Fibroblast of skin of back (primary cell): ENCODE measurements at regions not wholly inside any gene's neighbourhood (a gene's known extent, or its start where the extent isn't known, plus 50 kb on each side); places are given as distances from the start of the nearest gene placed in this dataset.
A peak's percentile ranks its signal among the peaks of the same experiment; 100 is the strongest.
"Not testable (repeated sequence)": the region's sequence is repeated elsewhere in the genome, so short reads cannot be mapped to it uniquely, and the experiment has no call there.

ENCODE experiments used
- DNase-seq: peaks from one replicate; pipeline ENCODE4 v3.0.0-alpha.2; 2013

- DNase-seq, result no peak
Observed at GRCh38 chr5:142542078-142542477, 143.8 kb downstream of the FGF1 start.

GRCh38 chr5:142540922-142541422 is 144.9 kb downstream of the FGF1 start:
- peak; percentile 93 for DNase-seq

DNA sequence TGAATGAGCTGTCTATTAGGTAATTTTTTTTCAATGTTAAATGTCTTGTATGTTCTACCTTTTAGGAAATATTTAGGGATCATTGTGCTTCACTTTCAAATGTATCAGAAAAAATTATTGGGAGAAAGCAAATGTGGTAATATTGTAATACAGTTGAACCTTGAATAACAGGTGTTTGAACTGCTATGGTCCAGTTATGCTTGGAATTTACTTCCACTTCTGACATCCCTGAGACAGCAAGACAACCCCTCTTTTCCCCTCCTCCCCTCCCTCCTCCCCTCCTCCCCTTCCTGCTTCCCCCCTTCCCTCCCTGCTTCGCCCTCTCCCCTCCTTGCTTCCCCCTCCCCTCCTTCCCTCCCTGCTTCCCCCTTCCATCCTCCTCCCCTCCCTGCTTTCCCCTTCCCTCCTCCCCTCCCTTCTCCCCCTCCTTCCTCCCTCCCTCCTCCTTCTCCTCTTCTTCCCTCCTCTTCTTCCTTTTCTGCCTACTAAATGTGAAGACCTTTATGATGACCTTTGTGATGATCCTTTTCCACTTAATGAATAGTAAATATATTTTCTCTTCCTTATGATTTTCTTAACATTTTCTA is 146.6 kb downstream of the FGF1 start:
- DNase-seq, result no peak

DNA sequence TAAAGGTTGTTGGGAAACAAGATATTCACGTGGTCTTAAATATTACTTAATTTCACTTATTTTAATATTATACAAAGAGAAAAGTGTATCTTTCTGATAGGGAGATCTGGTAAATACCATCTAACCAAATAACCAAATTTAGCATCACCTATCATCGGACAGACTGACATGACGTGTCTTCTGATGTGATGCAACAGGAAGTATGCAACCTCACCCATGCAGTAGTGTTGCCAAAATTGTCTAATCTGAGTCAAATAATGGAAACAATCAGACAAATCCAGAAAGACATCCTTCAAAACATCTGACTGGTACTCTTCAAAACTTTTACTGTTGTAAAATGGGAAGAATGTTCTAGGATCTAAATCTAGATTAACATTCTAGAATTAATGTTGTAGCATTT is 148.0 kb downstream of the FGF1 start:
- DNase-seq, result no peak

DNA sequence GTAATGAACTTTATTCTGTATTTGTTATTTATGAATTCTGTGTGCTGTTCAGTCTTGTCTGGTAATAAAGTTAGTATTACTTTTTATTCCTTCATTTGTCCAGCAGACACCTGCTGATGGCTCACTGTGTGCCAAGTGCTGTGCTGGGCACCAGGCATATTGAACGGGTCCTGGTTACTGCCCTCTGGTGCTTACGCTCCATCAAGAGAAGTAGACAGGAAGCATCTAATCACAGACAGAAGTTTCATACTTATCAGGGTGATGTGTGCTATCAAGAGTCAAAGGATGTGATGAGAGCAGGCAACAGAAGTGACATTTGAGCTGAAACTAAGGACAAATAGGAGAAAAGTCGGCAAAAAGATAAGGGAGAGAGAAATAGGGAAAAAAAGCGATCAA is 153.1 kb downstream of the FGF1 start:
- DNase-seq, result no peak

GRCh38 chr5:142531977-142532780 is 153.7 kb downstream of the FGF1 start:
- DNase-seq, result no peak

DNA sequence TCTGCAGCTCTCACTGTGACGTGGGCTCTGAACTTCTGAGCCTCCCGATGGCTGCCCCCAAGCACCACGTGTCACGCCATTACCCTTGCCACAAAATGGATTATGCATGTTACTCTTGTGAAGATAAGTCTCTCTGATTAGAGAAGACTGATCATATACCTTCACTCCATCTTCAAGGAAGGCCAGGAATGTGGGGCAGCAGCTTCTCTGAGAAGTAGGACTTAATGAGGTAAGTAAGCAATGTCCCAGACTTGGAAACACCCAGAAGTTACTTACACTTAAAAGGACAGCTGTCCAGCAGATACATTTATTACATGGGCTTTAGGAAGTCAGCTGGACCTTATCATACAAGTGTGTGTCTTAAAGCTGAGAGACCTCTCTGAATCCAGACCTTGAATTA is 155.0 kb downstream of the FGF1 start:
- DNase-seq, result no peak

- DNase-seq, result peak; percentile 70
Observed at GRCh38 chr5:142529626-142530278, 156.1 kb downstream of the FGF1 start.

- peak; percentile 36 for DNase-seq
Observed at GRCh38 chr5:142527664-142528295, 158.1 kb downstream of the FGF1 start.

- no peak for DNase-seq
Observed at GRCh38 chr5:142527234-142527633, 158.7 kb downstream of the FGF1 start.

- DNase-seq, result no peak
Observed at GRCh38 chr5:142522983-142523382, 162.9 kb downstream of the FGF1 start.

DNA sequence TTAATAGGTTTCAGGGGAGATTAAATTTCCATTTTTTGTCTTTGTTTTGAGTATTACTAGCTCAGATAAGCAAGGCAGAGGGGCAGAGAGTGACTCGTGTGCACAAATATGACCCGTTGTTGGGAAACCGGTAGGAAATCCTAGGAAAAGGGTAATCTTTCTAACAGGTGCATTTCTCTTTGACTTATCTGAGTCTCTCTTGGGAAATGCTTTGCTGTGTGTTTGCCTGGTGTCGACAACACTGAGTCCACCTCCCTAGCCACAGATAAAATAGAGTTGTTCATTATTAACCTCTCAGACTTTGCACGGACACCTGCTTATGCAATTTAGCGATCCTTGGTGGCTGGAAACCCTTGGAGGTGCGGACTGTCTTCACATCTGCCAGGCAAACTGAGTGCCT is 164.2 kb downstream of the FGF1 start:
- no peak for DNase-seq

DNA sequence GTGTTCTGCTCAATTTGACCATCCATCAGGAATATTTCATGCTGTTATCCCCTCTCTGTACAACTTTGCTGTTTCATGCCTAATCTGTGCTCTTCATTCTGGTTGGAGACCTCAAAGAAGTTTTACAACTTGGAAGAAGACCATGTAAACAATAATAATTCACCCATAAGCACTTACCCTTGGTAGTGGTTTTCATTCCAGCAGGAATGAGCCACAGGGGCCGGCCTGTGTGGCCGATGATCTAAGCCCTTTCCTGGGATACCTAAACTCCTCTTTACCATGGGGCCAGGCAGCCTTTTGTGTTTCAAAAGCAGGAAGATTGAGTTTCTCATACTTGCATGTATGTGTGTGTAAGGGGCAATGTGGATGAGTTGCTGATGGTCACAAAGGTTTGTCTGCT is 165.0 kb downstream of the FGF1 start:
- no peak for DNase-seq

- DNase-seq, result not testable (repeated sequence)
Observed at GRCh38 chr5:142519913-142520312, 166.0 kb downstream of the FGF1 start.

- no peak for DNase-seq
Observed at GRCh38 chr5:142517840-142518239, 168.1 kb downstream of the FGF1 start.

DNA sequence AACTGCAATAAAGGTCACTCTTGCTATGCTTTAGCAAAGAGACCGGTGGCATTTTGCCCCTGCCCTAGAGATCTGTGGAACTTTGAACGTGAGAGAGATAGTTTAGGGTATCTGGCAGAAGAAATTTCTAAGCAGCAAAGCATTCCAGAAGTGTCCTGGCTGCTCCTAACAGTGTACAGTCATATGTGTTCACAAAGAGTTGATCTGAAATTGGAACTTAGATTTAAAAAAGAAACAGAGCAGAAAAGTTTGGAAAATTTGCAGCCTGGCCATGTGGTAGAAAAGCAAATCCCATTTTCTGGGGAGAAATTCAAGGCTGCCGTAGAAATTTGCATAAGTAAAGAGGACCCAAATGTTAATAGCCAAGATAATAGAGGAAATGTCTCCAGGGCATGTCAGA is 169.2 kb downstream of the FGF1 start:
- DNase-seq, result no peak

DNA sequence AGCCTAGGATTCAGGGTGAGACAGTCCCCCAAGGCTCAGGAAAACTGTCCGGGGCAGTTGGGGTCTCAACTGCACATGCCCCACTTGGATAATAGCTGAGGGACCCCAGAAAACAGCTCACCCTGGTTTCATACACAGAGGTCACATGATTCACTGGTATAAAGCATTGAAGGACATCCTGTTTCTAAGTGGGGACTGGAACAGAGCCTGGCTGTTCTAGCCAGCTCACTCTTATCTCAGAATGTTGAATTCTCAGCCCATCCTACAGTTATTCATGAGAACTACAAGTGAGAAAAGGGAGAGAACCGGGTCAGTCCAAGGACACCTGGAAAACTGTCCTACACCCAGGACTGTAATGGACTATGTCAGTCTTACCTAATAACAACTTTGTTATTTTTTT is 170.9 kb downstream of the FGF1 start:
- no peak for DNase-seq

GRCh38 chr5:142514196-142514595 is 171.7 kb downstream of the FGF1 start:
- DNase-seq, result no peak

DNA sequence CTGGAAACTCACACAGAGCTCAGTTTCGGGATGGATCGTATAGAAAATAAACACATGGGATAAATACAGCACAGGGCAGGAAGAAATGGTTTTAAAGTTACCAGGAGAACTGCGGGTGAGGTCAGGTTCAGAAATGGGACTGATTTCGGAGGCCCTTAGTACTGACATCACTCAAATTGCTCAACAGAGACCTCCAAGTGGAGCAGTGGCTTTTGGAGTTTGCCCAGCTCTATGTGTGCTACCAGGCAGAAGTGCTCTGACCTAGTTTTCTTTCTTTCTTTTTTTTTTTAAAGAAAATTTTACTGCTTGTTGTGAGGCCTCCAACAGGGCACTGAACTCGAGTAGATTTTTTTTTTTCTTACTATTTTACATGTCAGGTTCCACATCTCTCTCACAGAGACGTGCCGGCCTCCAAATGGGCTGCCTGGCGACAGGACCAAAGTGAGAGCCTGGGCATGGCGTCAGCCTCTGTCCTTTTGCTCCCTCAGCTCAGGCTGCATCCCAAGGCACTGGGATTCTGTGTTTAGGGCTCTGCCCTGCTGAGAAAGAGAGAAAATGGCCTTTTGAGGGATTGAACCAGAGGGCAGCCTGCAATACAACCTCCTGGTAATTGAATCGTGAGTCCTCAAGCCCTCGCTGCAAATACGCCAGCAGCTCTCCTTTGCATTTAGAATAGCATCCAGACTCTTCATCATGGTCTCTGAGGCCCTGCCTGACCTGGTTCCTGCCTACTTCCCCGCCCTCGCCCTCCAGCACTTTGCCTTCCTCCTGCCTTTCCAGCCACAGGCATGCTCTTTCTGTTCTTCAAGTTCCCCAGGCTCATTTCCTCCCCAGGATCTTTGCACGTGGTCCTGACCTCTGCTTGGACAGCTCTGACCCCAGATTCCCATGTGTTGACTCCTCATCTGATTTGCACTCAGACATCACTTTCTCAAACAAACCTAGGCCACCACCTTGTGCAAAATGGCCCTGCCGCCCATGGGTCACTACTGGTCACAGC is 173.5 kb downstream of the FGF1 start:
- DNase-seq, result peak; percentile 20

GRCh38 chr5:142511358-142511757 is 174.5 kb downstream of the FGF1 start:
- no peak for DNase-seq

GRCh38 chr5:142509026-142509425 is 176.9 kb downstream of the FGF1 start:
- DNase-seq, result no peak

DNA sequence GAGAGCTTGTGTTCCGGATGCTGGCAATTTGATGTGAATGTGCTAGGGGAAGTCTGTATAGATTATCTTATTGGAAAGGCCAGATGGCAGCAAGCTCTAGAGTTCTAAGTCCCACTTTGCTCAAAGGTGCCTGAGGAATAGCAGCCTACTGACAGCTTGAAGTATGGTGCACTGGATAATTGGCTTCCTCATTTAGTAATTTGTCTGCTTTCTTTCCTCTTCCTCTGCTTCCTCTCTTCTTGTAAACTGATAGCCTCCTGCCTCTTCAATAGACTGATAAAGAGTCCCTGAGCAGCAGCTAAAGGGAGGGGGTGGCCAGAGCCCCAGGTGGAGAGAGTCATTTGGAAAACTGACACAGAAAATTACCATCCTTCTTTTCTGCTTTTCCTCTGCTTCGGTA is 177.3 kb downstream of the FGF1 start:
- no peak for DNase-seq
